K562 (cell line): ENCODE measurements at regions not wholly inside any gene's neighbourhood (a gene's known extent, or its start where the extent isn't known, plus 50 kb on each side); places are given as distances from the start of the nearest gene placed in this dataset.

Source experiments
- ATAC-seq: fragments of 200-7000 bp; cut with Tn5 transposase; 3 replicates; pipeline ENCODE4 v1.9.1; 2020; ENCODE audit warnings: moderate library complexity
- BruUV-seq: library from RNA; stranded (reverse); fragments of 400-500 nt; replicated peaks from 2 replicates; lab custom pipeline; 2021; lab: Mats Ljungman, UMichigan
- CTCF ChIA-PET: fragments of 300-600 bp; formaldehyde crosslinking; extraction: SDS; loops from one replicate; lab custom pipeline; 2021; ENCODE audit warnings: low intra/inter-chr PET ratio; lab: Yijun Ruan, JAX
- POLR2A ChIA-PET: fragments of 300-600, 350-650 bp; sonication (Branson Sonifier 250); formaldehyde crosslinking; extraction: SDS; loops from one replicate; lab custom pipeline; 2021; ENCODE audit warnings: antibody characterized with exemption, inconsistent platforms; lab: Yijun Ruan, JAX
- DNase-seq, 4 experiments: peaks; one replicate each; pipeline versions ENCODE4 v3.0.0 to v3.0.0-alpha.2; 2011 to 2018; ENCODE audit warnings: low spot score in 3 of 4, mixed read lengths in 3 of 4; ENCODE audit errors: extremely low read depth in 1 of 4
- FAIRE-seq: peaks from 2 replicates; lab custom pipeline; 2011; peaks lifted over from hg19 to GRCh38; lab: Jason Lieb, UNC
- H2AFZ ChIP-seq: 2 replicates; pipeline ENCODE4 v1.6.0; 2011; ENCODE audit warnings: low read depth, low read length, control low read depth, inconsistent platforms
- H3K27ac ChIP-seq: fragments of 200-600 bp; 3 replicates; pipeline ENCODE4 v1.8.0; 2011; ENCODE audit warnings: low read depth, mild to moderate bottlenecking, control low read depth, inconsistent platforms, low read length, moderate library complexity, mixed read lengths; ENCODE audit errors: extremely low read depth
- H3K27me3 ChIP-seq, 2 experiments: fragments of 300-600 bp in 1 of 2; 2 replicates in 1 of 2; 3 replicates in 1 of 2; pipeline versions ENCODE4 v1.6.0 to v1.8.0; 2011; ENCODE audit warnings: inconsistent platforms in 2 of 2, low read length in 2 of 2, mild to moderate bottlenecking in 1 of 2, mixed read lengths in 1 of 2, moderate library complexity in 1 of 2; ENCODE audit not compliant: control insufficient read depth in 2 of 2, insufficient read depth in 2 of 2
- H3K36me3 ChIP-seq: fragments of 300-600 bp; 3 replicates; pipeline ENCODE4 v1.8.0; 2011; ENCODE audit warnings: mild to moderate bottlenecking, low read length, inconsistent platforms; ENCODE audit not compliant: control insufficient read depth, insufficient read depth
- H3K4me1 ChIP-seq, 2 experiments: fragments of 200-600 bp in 1 of 2; replicated peaks in 1 of 2; 2 replicates in 1 of 2; 3 replicates in 1 of 2; pipeline versions ENCODE4 v1.5.1 to v1.8.0; 2011; ENCODE audit warnings: inconsistent platforms in 2 of 2, low read length in 2 of 2, mild to moderate bottlenecking in 1 of 2, mixed read lengths in 1 of 2, moderate library complexity in 1 of 2; ENCODE audit not compliant: control insufficient read depth in 2 of 2, insufficient read depth in 2 of 2
- H3K4me2 ChIP-seq: 2 replicates; pipeline ENCODE4 v1.6.1; 2011; ENCODE audit warnings: low read length, control low read depth, inconsistent platforms, mixed read lengths; ENCODE audit not compliant: insufficient read depth
- H3K4me3 ChIP-seq: fragments of 200-600 bp; sonication (generic), shearing (Covaris generic); 2 replicates; pipeline ENCODE4 v1.5.1; 2016; ENCODE audit warnings: control low read depth, inconsistent platforms
- H3K79me2 ChIP-seq: fragments of 200-600 bp; 3 replicates; pipeline ENCODE4 v1.8.0; 2011; ENCODE audit warnings: low read length, inconsistent platforms; ENCODE audit not compliant: control insufficient read depth, insufficient read depth
- H3K9ac ChIP-seq, 2 experiments: 2 replicates each; pipeline versions ENCODE4 v1.6.0 to v1.6.1; 2011; ENCODE audit warnings: low read depth in 2 of 2, low read length in 2 of 2, control low read depth in 1 of 2, inconsistent platforms in 1 of 2, mild to moderate bottlenecking in 1 of 2, mixed read lengths in 1 of 2; ENCODE audit not compliant: insufficient read depth in 1 of 2
- H3K9me1 ChIP-seq: one replicate; pipeline ENCODE4 v1.6.0; 2011; ENCODE audit warnings: inconsistent platforms, mild to moderate bottlenecking, low read length, moderate library complexity; ENCODE audit not compliant: control insufficient read depth, insufficient read depth
- H3K9me3 ChIP-seq: replicated peaks from 2 replicates; pipeline ENCODE4 v1.5.1; 2011; ENCODE audit warnings: low read depth, low read length, inconsistent platforms; ENCODE audit not compliant: control insufficient read depth, insufficient read depth
- H4K20me1 ChIP-seq: replicated peaks from 2 replicates; pipeline ENCODE4 v1.6.1; 2011; ENCODE audit warnings: low read length, inconsistent platforms, mixed read lengths; ENCODE audit not compliant: control insufficient read depth, insufficient read depth
- AFF4 ChIP-seq: sonication (generic); formaldehyde crosslinking; IDR thresholded peaks from 2 replicates; pipeline ENCODE4 v1.8.0; 2023; ENCODE audit warnings: mild to moderate bottlenecking, missing genetic modification reagents
- ETS1 ChIP-seq: conservative IDR thresholded peaks from 2 replicates; pipeline ENCODE4 v1.6.1; 2011; ENCODE audit warnings: low read depth, mild to moderate bottlenecking, low read length; ENCODE audit not compliant: control insufficient read depth
- MBD2 ChIP-seq: sonication (generic); IDR thresholded peaks from 2 replicates; pipeline ENCODE4 v1.6.1; 2016; ENCODE audit warnings: low read depth, borderline replicate concordance
- SPI1 ChIP-seq: IDR thresholded peaks from 2 replicates; pipeline ENCODE4 v1.6.1; 2011; ENCODE audit warnings: low read depth, low read length, control low read depth, borderline replicate concordance
- ZNF24 ChIP-seq: fragments of 450-650 bp; IDR thresholded peaks from 2 replicates; pipeline ENCODE4 v1.6.1; 2016
- ZNF444 ChIP-seq: fragments of 250-450 bp; sonication (Bioruptor Pico); IDR thresholded peaks from 2 replicates; pipeline ENCODE4 v1.4.0; 2020; ENCODE audit warnings: mild to moderate bottlenecking, moderate library complexity
- WGBS: fragments of 100-300 bp; shearing (Covaris generic); methylation state at CpG from one replicate; pipeline ENCODE4 v1.1.6; 2016; ENCODE audit warnings: low coverage, mixed read lengths; ENCODE audit not compliant: insufficient coverage; ENCODE audit errors: missing lambda C conversion rate; 5-methylcytosine and 5-hydroxymethylcytosine counted together
- in situ Hi-C: fragments of 300-500 bp; cut with MboI; formaldehyde crosslinking; loops from 4 replicates; pipeline ENCODE4 v1.15.0; 2018; ENCODE audit warnings: inconsistent platforms, mixed read lengths
- intact Hi-C: fragments of 100-400 bp; cut with micrococcal nuclease; formaldehyde crosslinking; loops from 2 replicates; pipeline ENCODE4 v1.14.2; 2022

- H3K79me2 ChIP-seq, result no peaks in the 10 kb centered on the region
- intact Hi-C loops, result no loop called here
- no peak for ATAC-seq
- no peak for DNase-seq
- no peaks in the 10 kb centered on the region for H3K9me3 ChIP-seq
- in situ Hi-C loops, result no loop called here
- H3K4me3 ChIP-seq, result no peak overlapping the region
- no peak overlapping the region for H3K27ac ChIP-seq
- no peaks in the 10 kb centered on the region for H3K4me1 ChIP-seq
- BruUV-seq, result no TSS peak
- H4K20me1 ChIP-seq, result no peaks in the 10 kb centered on the region
- no peaks in the 10 kb centered on the region for H3K36me3 ChIP-seq
- peaks cover 3% of the 10 kb centered on the region in 2 experiments; a peak in 1 of 5 replicates for H3K27me3 ChIP-seq
- ChIA-PET CTCF (no interaction called here), POLR2A (no interaction called here)
- WGBS, result 0% methylated on average over 2 of the region's 2 CpGs
- no peaks in the 10 kb centered on the region for H3K9me1 ChIP-seq
- H2AFZ ChIP-seq, result no peak overlapping the region
- H3K9ac ChIP-seq, result no peak overlapping the region
- no peak overlapping the region for H3K4me2 ChIP-seq
- TF ChIP-seq SPI1 (no peak), ETS1 (no peak), ZNF444 (CRISPR knock-in tag) (no peak), AFF4 (no peak), MBD2 (no peak), ZNF24 (no peak)
- no peak for FAIRE-seq
These were observed 226.6 kb downstream of the KDR start for GRCh38 chr4:54898656-54899340.
